Tongue (tissue), 1 donor: ENCODE measurements at regions not wholly inside any gene's neighbourhood (a gene's known extent, or its start where the extent isn't known, plus 50 kb on each side); places are given as distances from the start of the nearest gene placed in this dataset. TPM values are rescaled to one million over a fixed set of nuclear protein-coding genes. Genes with fewer than 3 reads are reported as not detected.

Source experiments
- small RNA-seq: library from RNA; depleted of rRNA; stranded (forward); fragments of <200 nt; gene quantifications from one replicate; pipeline ENCODE3, GENCODE V24; 2014; ENCODE audit warnings: low replicate concordance

Small RNA genes lying in the stretch of these regions (small RNA-seq; reads per million reads assigned to genes)
- not detected for gene RF00284
- not detected for gene RNA5SP371
